ENCODE measurements at regions not wholly inside any gene's neighbourhood (a gene's known extent, or its start where the extent isn't known, plus 50 kb on each side); places are given as distances from the start of the nearest gene placed in this dataset.

GRCh38 chr5:20215257-20215656, 227.3 kb upstream of the CDH18 start:
- TF ChIP-seq CTCF (IDR thresholded peaks at IDR 0.05), result no peak
- no peak for DNase-seq (ENCODE audit: low spot score)
- ATAC-seq (ENCODE audit: low FRiP score), result no peak

- TF ChIP-seq CTCF (IDR thresholded peaks at IDR 0.05), result no peak
- ATAC-seq (ENCODE audit: low FRiP score) (no peak), DNase-seq (ENCODE audit: low spot score) (no peak)
Measured at GRCh38 chr5:20213803-20214202, 225.8 kb upstream of the CDH18 start.

- ATAC-seq (ENCODE audit: low FRiP score) (no peak), DNase-seq (ENCODE audit: low spot score) (no peak)
- no peak for TF ChIP-seq CTCF (IDR thresholded peaks at IDR 0.05)
Measured at GRCh38 chr5:20212701-20213100, 224.7 kb upstream of the CDH18 start.

- ATAC-seq (ENCODE audit: low FRiP score), result no peak
- no peak for TF ChIP-seq CTCF (IDR thresholded peaks at IDR 0.05)
- no peak for DNase-seq (ENCODE audit: low spot score)
Measured at GRCh38 chr5:20166456-20166855, 178.5 kb upstream of the CDH18 start.

- ATAC-seq (ENCODE audit: low FRiP score) (no peak), DNase-seq (ENCODE audit: low spot score) (no peak)
- no peak for TF ChIP-seq CTCF (IDR thresholded peaks at IDR 0.05)
Measured at GRCh38 chr5:20158006-20158405, 170.0 kb upstream of the CDH18 start.

GRCh38 chr5:20157089-20157488, 169.1 kb upstream of the CDH18 start:
- DNase-seq (ENCODE audit: low spot score), result no peak
- no peak for ATAC-seq (ENCODE audit: low FRiP score)
- no peak for TF ChIP-seq CTCF (IDR thresholded peaks at IDR 0.05)

GRCh38 chr5:20145240-20145639, 157.2 kb upstream of the CDH18 start:
- DNase-seq (ENCODE audit: low spot score) (no peak), ATAC-seq (ENCODE audit: low FRiP score) (no peak)
- no peak for TF ChIP-seq CTCF (IDR thresholded peaks at IDR 0.05)
